ENCODE measurements at regions not wholly inside any gene's neighbourhood (a gene's known extent, or its start where the extent isn't known, plus 50 kb on each side); places are given as distances from the start of the nearest gene placed in this dataset.
"Not testable (repeated sequence)": the region's sequence is repeated elsewhere in the genome, so short reads cannot be mapped to it uniquely, and the experiment has no call there.

GRCh38 chr12:17035372-17035771 lies 429.4 kb upstream of the LMO3 start:
- no peaks in the 10 kb centered on the region for H3K36me3 ChIP-seq
- H3K27me3 ChIP-seq = no peaks in the 10 kb centered on the region
- H3K4me3 ChIP-seq = no peak overlapping the region
- no peak for DNase-seq
- no peaks in the 10 kb centered on the region for H3K9me3 ChIP-seq

DNA sequence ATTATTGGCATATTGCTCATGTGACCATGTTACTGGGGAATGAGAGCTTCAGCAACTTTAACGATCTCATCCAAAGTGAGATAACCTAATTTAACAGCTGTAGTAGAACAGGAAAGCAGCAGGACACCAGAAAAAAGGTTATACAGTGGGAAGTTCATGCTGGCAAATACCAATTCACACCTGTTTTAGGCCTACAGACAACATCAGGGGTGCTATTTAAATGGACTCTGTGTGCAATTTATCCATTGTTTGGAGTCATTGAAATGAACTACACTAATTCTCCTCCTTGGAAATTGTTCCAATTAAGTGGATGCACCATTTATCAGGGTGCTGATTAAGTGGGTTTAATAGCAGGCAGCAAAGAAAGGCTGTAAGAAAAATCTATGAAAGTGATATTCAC lies 424.4 kb upstream of the LMO3 start:
- 0 out of 2 replicates have a peak, but pooled peaks cover 2% of the 10 kb centered on the region for H3K27me3 ChIP-seq
- no peak for DNase-seq
- H3K4me3 ChIP-seq = no peak overlapping the region
- H3K9me3 ChIP-seq = no peaks in the 10 kb centered on the region
- H3K36me3 ChIP-seq = no peaks in the 10 kb centered on the region

DNA sequence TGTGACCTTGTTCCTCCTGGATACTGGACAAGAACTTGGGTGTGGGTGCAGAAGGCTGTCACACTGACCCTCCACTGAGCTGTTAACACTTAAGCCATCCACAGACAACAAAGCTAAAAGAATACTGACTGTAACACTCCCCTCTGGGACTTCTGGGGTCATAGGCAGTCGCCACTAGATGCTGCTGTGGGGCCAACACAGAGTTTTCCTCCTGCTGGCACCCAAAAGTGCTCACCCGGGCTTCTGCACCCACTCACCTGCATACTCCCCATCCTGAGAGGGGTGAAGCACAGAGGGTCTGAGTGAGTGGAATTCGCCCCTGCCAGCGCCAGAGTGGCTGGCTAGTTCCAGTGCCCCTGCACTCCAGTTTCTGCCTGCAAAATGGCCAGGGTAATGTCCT lies 422.4 kb upstream of the LMO3 start:
- no peak for DNase-seq
- Histone ChIP-seq H3K36me3 (no peaks in the 10 kb centered on the region), H3K4me3 (no peak overlapping the region), H3K9me3 (no peaks in the 10 kb centered on the region), H3K27me3 (0 out of 2 replicates have a peak, but pooled peaks cover 2% of the 10 kb centered on the region)

DNA sequence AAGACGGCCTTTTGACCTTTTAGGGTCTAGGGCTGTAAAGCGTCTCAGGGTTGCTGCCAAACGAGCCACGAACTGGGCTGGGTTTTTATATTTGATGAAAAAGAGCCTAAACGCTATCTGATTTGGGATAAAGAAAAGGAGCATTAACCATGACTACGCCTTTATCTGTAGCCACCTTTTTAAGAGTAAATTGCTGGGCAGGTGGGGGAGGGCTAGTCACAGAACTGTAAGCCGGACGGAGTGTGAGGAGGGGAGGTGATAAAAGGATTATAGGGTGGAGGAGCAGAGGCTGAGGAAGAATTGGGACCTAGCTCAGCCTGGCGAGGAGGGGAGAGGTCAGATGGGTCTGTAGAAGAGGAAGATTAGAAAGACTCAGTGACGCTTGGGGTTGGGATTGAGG lies 419.5 kb upstream of the LMO3 start:
- H3K27me3 ChIP-seq, H3K4me3 ChIP-seq, H3K9me3 ChIP-seq, DNase-seq, H3K36me3 ChIP-seq: not testable (repeated sequence)

DNA sequence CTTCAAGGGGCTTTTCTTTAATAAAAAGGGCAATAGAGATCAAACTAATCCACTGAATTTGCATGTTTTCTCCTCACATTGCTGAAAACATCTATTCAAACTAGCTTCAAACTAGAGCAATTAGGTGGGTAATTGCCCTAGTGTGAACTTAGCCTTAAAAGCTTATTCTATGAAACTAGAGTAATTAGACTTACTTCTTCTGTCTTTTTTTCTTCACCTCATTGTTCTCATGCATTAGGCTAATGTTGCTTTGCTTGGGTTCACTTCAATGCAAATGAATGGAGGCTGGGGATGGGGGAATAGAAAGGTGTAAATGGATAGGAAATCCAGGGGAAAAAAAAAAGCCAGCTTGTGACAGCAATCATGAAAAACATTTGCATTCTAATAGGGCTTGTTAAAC lies 414.8 kb upstream of the LMO3 start:
- no peak for DNase-seq
- no peaks in the 10 kb centered on the region for H3K9me3 ChIP-seq
- H3K27me3 ChIP-seq = no peaks in the 10 kb centered on the region; the same call in 1 of the 2 replicates
- no peaks in the 10 kb centered on the region for H3K36me3 ChIP-seq
- H3K4me3 ChIP-seq = no peak overlapping the region

GRCh38 chr12:17017402-17017801 lies 411.4 kb upstream of the LMO3 start:
- H3K4me3 ChIP-seq = no peak overlapping the region
- no peak for DNase-seq
- H3K27me3 ChIP-seq = no peaks in the 10 kb centered on the region; the same call in 1 of the 2 replicates
- no peaks in the 10 kb centered on the region for H3K9me3 ChIP-seq
- H3K36me3 ChIP-seq = no peaks in the 10 kb centered on the region

- DNase-seq = peak; percentile 4
- Histone ChIP-seq H3K27me3 (no peaks in the 10 kb centered on the region; the same call in 1 of the 2 replicates), H3K4me3 (no peak overlapping the region), H3K36me3 (no peaks in the 10 kb centered on the region), H3K9me3 (no peaks in the 10 kb centered on the region)
Measured at GRCh38 chr12:17016116-17016864, 410.3 kb upstream of the LMO3 start.

- Histone ChIP-seq H3K36me3 (no peaks in the 10 kb centered on the region), H3K4me3 (no peak overlapping the region), H3K27me3 (no peaks in the 10 kb centered on the region; the same call in 1 of the 2 replicates), H3K9me3 (no peaks in the 10 kb centered on the region)
- no peak for DNase-seq
Measured at GRCh38 chr12:17015501-17015900, 409.5 kb upstream of the LMO3 start.

- not testable (repeated sequence) for H3K27me3 ChIP-seq, DNase-seq, H3K9me3 ChIP-seq, H3K36me3 ChIP-seq, H3K4me3 ChIP-seq
Measured at GRCh38 chr12:17007442-17008040, 401.6 kb upstream of the LMO3 start.

DNA sequence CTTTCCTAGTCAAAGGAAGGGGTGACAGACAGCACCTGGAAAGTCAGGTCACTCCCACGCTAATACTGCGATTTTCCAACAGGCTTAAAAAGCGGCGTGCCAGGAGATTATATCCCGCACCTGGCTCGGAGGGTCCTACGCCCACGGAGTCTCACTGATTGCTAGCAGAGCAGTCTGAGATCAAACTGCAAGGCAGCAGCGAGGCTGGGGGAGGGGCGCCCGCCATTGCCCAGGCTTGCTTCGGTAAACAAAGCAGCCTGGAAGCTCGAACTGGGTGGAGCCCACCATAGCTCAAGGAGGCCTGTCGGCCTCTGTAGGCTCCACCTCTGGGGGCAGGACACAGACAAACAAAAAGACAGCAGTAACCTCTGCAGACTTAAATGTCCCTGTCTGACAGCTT lies 392.6 kb upstream of the LMO3 start:
- H3K27me3 ChIP-seq, DNase-seq, H3K9me3 ChIP-seq, H3K36me3 ChIP-seq, H3K4me3 ChIP-seq: not testable (repeated sequence)

- no peak for DNase-seq
- no peaks in the 10 kb centered on the region for H3K27me3 ChIP-seq
- H3K9me3 ChIP-seq = no peaks in the 10 kb centered on the region
- H3K36me3 ChIP-seq = no peaks in the 10 kb centered on the region
- no peak overlapping the region for H3K4me3 ChIP-seq
Measured at GRCh38 chr12:16984484-16984883, 378.5 kb upstream of the LMO3 start.

DNA sequence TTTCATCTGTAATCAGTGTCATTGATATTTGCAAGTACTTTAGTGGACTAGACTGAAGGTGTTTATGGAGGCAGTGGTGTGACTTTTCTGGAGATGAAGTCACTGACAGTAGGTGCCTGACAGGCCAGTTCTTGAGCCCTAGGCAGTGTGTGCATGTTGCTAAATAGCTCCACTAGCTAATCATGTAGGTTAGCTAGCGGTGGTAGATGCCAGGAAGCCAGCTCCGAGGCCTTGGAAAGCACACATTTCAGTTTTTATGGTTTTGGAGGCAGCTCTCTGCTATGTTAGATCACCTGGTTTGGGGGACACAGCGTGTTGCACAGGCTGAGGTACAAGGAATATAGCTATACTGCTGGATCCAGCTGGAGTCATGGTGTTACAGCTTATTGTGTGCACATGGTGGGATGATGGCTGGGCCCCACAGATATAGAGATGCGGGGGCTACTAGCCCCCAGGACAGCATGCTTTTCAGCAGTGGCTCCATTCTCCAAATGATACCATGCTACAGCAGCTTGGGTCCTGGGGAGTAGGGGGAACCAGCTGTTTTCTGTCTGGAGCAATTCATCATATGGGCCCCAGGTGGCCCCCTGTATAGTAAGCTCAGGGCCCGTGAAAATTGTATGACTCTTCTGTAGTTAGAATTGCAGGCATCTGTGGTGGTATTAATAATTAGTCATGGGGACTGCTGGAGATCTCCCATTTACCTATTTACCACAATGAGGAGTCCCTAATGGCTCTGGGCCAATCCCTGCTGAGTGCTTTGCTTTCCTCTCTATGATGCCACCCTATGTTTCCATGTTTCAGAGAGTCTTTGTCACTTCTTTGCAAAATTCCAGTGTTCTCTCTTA lies 367.2 kb upstream of the LMO3 start:
- no peaks in the 10 kb centered on the region for H3K27me3 ChIP-seq
- DNase-seq = no peak
- no peaks in the 10 kb centered on the region for H3K36me3 ChIP-seq
- H3K4me3 ChIP-seq = no peak overlapping the region
- no peaks in the 10 kb centered on the region for H3K9me3 ChIP-seq

DNA sequence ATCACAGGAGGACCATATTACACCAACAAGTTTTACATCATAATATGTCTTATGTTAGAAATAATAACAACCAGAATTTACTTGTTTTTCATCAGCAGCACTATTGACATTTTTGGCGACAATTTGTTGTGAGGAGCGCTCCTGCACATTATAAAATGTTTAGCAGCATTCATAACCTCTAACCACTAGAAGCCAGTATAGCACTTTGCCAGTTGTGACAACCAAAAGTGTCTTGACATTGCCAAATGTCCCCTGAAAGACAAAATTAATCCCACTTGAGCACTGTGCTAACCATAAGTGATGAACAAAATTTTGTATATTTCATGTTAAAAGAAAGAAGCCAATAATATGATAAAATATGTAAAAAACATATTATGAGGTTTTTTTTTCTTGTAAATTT lies 356.9 kb upstream of the LMO3 start:
- no peak for DNase-seq
- Histone ChIP-seq H3K27me3 (no peaks in the 10 kb centered on the region; the same call in 1 of the 2 replicates), H3K4me3 (no peak overlapping the region), H3K36me3 (no peaks in the 10 kb centered on the region), H3K9me3 (no peaks in the 10 kb centered on the region)

DNA sequence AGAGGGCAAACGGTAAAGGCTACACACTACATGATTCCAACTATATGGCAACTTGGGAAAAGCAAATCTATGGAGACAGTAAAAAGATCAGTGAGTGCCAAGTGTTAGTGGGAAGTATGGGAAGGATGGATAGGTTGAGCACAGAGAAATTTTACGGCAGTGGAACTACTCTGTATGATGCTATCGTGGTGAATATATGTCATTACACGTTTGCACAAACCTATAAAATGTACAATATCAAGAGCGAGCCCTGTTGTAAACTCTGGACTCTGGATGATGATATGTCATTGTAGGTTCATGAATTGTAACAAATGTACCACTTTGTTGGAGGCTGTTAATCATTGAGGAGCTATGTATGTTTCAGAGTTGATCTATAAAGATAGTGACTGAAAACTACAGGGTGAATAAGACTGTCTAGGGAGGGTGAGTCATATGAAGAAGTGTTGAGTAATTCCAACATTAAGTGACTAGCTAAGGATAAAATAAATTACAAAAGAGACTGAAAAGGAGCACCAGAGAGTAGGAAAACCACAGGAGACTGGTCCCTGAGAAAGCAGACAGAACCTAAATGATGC lies 349.2 kb upstream of the LMO3 start:
- H3K9me3 ChIP-seq = no peaks in the 10 kb centered on the region
- no peaks in the 10 kb centered on the region for H3K27me3 ChIP-seq
- DNase-seq = no peak
- no peaks in the 10 kb centered on the region for H3K36me3 ChIP-seq
- H3K4me3 ChIP-seq = no peak overlapping the region

GRCh38 chr12:16949871-16950667 lies 344.1 kb upstream of the LMO3 start:
- H3K9me3 ChIP-seq = no peaks in the 10 kb centered on the region
- DNase-seq = no peak
- no peaks in the 10 kb centered on the region for H3K36me3 ChIP-seq
- H3K27me3 ChIP-seq = no peaks in the 10 kb centered on the region
- H3K4me3 ChIP-seq = no peak overlapping the region

DNA sequence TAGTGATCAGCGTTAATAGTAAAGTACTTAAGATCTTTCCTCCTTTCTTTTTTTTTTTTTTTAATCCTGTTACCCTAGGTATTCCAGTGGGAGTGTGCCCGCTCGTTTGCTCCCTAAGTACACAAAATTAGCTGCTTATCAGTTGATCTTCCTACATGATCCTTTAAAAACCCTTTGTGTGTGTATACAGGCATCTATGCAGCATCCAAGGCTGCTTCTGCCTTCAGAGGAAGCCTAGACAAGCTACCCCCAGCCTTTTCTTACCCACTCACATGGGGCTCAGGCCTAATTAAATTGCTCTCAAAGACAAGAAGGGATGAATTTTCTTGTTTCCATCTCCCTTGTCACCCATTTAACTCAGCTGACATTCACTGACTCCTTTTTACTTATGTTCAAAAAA lies 343.4 kb upstream of the LMO3 start:
- DNase-seq = no peak
- H3K36me3 ChIP-seq = no peaks in the 10 kb centered on the region
- no peaks in the 10 kb centered on the region for H3K27me3 ChIP-seq
- H3K4me3 ChIP-seq = no peak overlapping the region
- no peaks in the 10 kb centered on the region for H3K9me3 ChIP-seq
